Fibroblast of lung (primary cell): ENCODE measurements at regions not wholly inside any gene's neighbourhood (a gene's known extent, or its start where the extent isn't known, plus 50 kb on each side); places are given as distances from the start of the nearest gene placed in this dataset.

Source experiments
- DNase-seq, 2 donors: peaks; one replicate each; pipeline versions ENCODE4 v3.0.0 to v3.0.0-alpha.2; 2010; ENCODE audit warnings: low read depth in 2 of 2
- H2AFZ ChIP-seq: 2 replicates; pipeline ENCODE4 v1.5.1; 2012; ENCODE audit warnings: low read length, control low read depth, inconsistent platforms
- H3K27ac ChIP-seq: 2 replicates; pipeline ENCODE4 v1.5.1; 2011; ENCODE audit warnings: low read length, control low read depth; ENCODE audit not compliant: insufficient read depth
- H3K27me3 ChIP-seq: 2 replicates; pipeline ENCODE4 v1.5.1; 2011; ENCODE audit warnings: mild to moderate bottlenecking, low read length; ENCODE audit not compliant: control insufficient read depth, insufficient read depth
- H3K36me3 ChIP-seq: 2 replicates; pipeline ENCODE4 v1.5.1; 2011; ENCODE audit warnings: low read length; ENCODE audit not compliant: control insufficient read depth, insufficient read depth
- H3K4me1 ChIP-seq: 2 replicates; pipeline ENCODE4 v1.5.1; 2011; ENCODE audit warnings: low read length; ENCODE audit not compliant: control insufficient read depth, insufficient read depth; ENCODE audit errors: extremely low read depth
- H3K4me2 ChIP-seq: 2 replicates; pipeline ENCODE4 v1.5.1; 2011; ENCODE audit warnings: low read length, control low read depth; ENCODE audit not compliant: insufficient read depth; ENCODE audit errors: extremely low read depth
- H3K4me3 ChIP-seq, 4 experiments: fragments of 200-600 bp in 1 of 4; sonication (generic) in 1 of 4; replicated peaks in 1 of 4; 2 replicates each; pipeline ENCODE4 v1.5.1; 2011 to 2016; ENCODE audit warnings: low read length in 4 of 4, low read depth in 3 of 4, mild to moderate bottlenecking in 3 of 4, control low read depth in 2 of 4, inconsistent platforms in 1 of 4, mixed read lengths in 1 of 4; ENCODE audit not compliant: insufficient read depth in 1 of 4; ENCODE audit errors: control extremely low read depth in 1 of 4
- H3K79me2 ChIP-seq: 2 replicates; pipeline ENCODE4 v1.5.1; 2012; ENCODE audit warnings: mild to moderate bottlenecking, low read length, inconsistent platforms; ENCODE audit not compliant: control insufficient read depth, insufficient read depth
- H3K9ac ChIP-seq: 2 replicates; pipeline ENCODE4 v1.5.1; 2011; ENCODE audit warnings: mild to moderate bottlenecking, low read length, control low read depth; ENCODE audit not compliant: insufficient read depth
- H3K9me3 ChIP-seq: 2 replicates; pipeline ENCODE4 v1.5.1; 2012; ENCODE audit warnings: low read depth, low read length; ENCODE audit not compliant: control insufficient read depth, insufficient read depth
- H4K20me1 ChIP-seq: 2 replicates; pipeline ENCODE4 v1.5.1; 2011; ENCODE audit warnings: low read length; ENCODE audit not compliant: control insufficient read depth, insufficient read depth; ENCODE audit errors: extremely low read depth
- CTCF ChIP-seq, 2 donors: IDR thresholded peaks in 1 of 2; conservative IDR thresholded peaks in 1 of 2; 1 replicate in 1 of 2; 2 replicates in 1 of 2; pipeline ENCODE4 v1.5.1; 2011 to 2012; ENCODE audit warnings: low read length in 2 of 2, control low read depth in 1 of 2, inconsistent platforms in 1 of 2, low read depth in 1 of 2, mild to moderate bottlenecking in 1 of 2
- EZH2 ChIP-seq: IDR thresholded peaks from 2 replicates; pipeline ENCODE4 v1.5.1; 2012; ENCODE audit warnings: low read length, control low read depth, mild to moderate bottlenecking; ENCODE audit errors: missing control alignments

GRCh38 chr10:53479365-53479764 is 706.8 kb upstream of the MBL2 start:
- H4K20me1 ChIP-seq, result no peaks in the 10 kb centered on the region
- no peak overlapping the region for H2AFZ ChIP-seq
- no peak overlapping the region for H3K4me3 ChIP-seq
- H3K27me3 ChIP-seq, result no peaks in the 10 kb centered on the region
- H3K79me2 ChIP-seq, result no peaks in the 10 kb centered on the region
- H3K27ac ChIP-seq, result no peak overlapping the region
- H3K9ac ChIP-seq, result no peak overlapping the region
- no peaks in the 10 kb centered on the region for H3K9me3 ChIP-seq
- DNase-seq, result no peak
- no peak overlapping the region for H3K4me2 ChIP-seq
- H3K36me3 ChIP-seq, result no peaks in the 10 kb centered on the region
- no peaks in the 10 kb centered on the region for H3K4me1 ChIP-seq
- TF ChIP-seq CTCF (conservative IDR thresholded peaks at IDR 0.05 in 1 of 2, IDR thresholded peaks at IDR 0.05 in 1 of 2; ENCODE audit: low read depth in 1 of 2, low read length in 2 of 2) (no peak), EZH2 (no peak)

GRCh38 chr10:53477313-53477675 is 704.7 kb upstream of the MBL2 start:
- no peak overlapping the region for H3K4me3 ChIP-seq
- H3K36me3 ChIP-seq, result no peaks in the 10 kb centered on the region
- H3K79me2 ChIP-seq, result no peaks in the 10 kb centered on the region
- no peak overlapping the region for H3K9ac ChIP-seq
- H3K4me2 ChIP-seq, result no peak overlapping the region
- no peak for DNase-seq
- H4K20me1 ChIP-seq, result no peaks in the 10 kb centered on the region
- H3K27ac ChIP-seq, result no peak overlapping the region
- no peaks in the 10 kb centered on the region for H3K9me3 ChIP-seq
- no peaks in the 10 kb centered on the region for H3K27me3 ChIP-seq
- H2AFZ ChIP-seq, result no peak overlapping the region
- no peaks in the 10 kb centered on the region for H3K4me1 ChIP-seq
- no peak for TF ChIP-seq EZH2
- TF ChIP-seq CTCF (conservative IDR thresholded peaks at IDR 0.05 in 1 of 2, IDR thresholded peaks at IDR 0.05 in 1 of 2; ENCODE audit: low read depth in 1 of 2, low read length in 2 of 2), result no peak

GRCh38 chr10:53476650-53477312 is 704.2 kb upstream of the MBL2 start:
- no peak overlapping the region for H3K4me2 ChIP-seq
- no peak overlapping the region for H2AFZ ChIP-seq
- no peak for DNase-seq
- no peaks in the 10 kb centered on the region for H4K20me1 ChIP-seq
- no peak overlapping the region for H3K27ac ChIP-seq
- no peak overlapping the region for H3K4me3 ChIP-seq
- no peaks in the 10 kb centered on the region for H3K27me3 ChIP-seq
- TF ChIP-seq EZH2, result no peak
- TF ChIP-seq CTCF (conservative IDR thresholded peaks at IDR 0.05 in 1 of 2, IDR thresholded peaks at IDR 0.05 in 1 of 2; ENCODE audit: low read depth in 1 of 2, low read length in 2 of 2), result no peak
- no peaks in the 10 kb centered on the region for H3K9me3 ChIP-seq
- H3K9ac ChIP-seq, result no peak overlapping the region
- no peaks in the 10 kb centered on the region for H3K79me2 ChIP-seq
- no peaks in the 10 kb centered on the region for H3K4me1 ChIP-seq
- H3K36me3 ChIP-seq, result no peaks in the 10 kb centered on the region
